Umbilical cord (tissue), 1 donor: ENCODE measurements at regions not wholly inside any gene's neighbourhood (a gene's known extent, or its start where the extent isn't known, plus 50 kb on each side); places are given as distances from the start of the nearest gene placed in this dataset.
A peak's percentile ranks its signal among the peaks of the same experiment; 100 is the strongest.

Experiments used
- DNase-seq: peaks from one replicate; pipeline ENCODE4 v3.0.0-alpha.2; 2015; ENCODE audit warnings: low spot score

- peak; percentile 10 for DNase-seq
These were observed 946.3 kb downstream of the KCNJ2 start for GRCh38 chr17:71115669-71115972.

- DNase-seq, result no peak
These were observed 948.1 kb downstream of the KCNJ2 start for GRCh38 chr17:71117466-71117865.

- no peak for DNase-seq
These were observed 948.7 kb downstream of the KCNJ2 start for GRCh38 chr17:71118039-71118438.

- peak; percentile 28 for DNase-seq
These were observed 958.1 kb downstream of the KCNJ2 start for GRCh38 chr17:71127416-71127815.

GRCh38 chr17:71142333-71142732, 973.0 kb downstream of the KCNJ2 start:
- no peak for DNase-seq

- DNase-seq, result no peak
These were observed 975.3 kb upstream of the SOX9 start for GRCh38 chr17:71145486-71145885.

GRCh38 chr17:71147906-71148305, 972.9 kb upstream of the SOX9 start:
- DNase-seq, result no peak

GRCh38 chr17:71149607-71150006, 971.2 kb upstream of the SOX9 start:
- no peak for DNase-seq

- no peak for DNase-seq
These were observed 963.5 kb upstream of the SOX9 start for GRCh38 chr17:71157297-71157696.

GRCh38 chr17:71158437-71158836, 962.4 kb upstream of the SOX9 start:
- DNase-seq, result no peak

- DNase-seq, result no peak
These were observed 957.6 kb upstream of the SOX9 start for GRCh38 chr17:71163121-71163812.

- no peak for DNase-seq
These were observed 957.1 kb upstream of the SOX9 start for GRCh38 chr17:71163813-71164122.

- DNase-seq, result no peak
These were observed 956.3 kb upstream of the SOX9 start for GRCh38 chr17:71164561-71164960.

- DNase-seq, result no peak
These were observed 954.5 kb upstream of the SOX9 start for GRCh38 chr17:71166311-71166710.

GRCh38 chr17:71168053-71168741, 952.6 kb upstream of the SOX9 start:
- DNase-seq, result peak; percentile 52

- DNase-seq, result no peak
These were observed 950.8 kb upstream of the SOX9 start for GRCh38 chr17:71170070-71170469.

GRCh38 chr17:71171270-71171669, 949.5 kb upstream of the SOX9 start:
- no peak for DNase-seq

- DNase-seq, result no peak
These were observed 946.8 kb upstream of the SOX9 start for GRCh38 chr17:71173991-71174390.

- DNase-seq, result peak; percentile 18
These were observed 944.5 kb upstream of the SOX9 start for GRCh38 chr17:71176331-71176730.

GRCh38 chr17:71176928-71177443, 943.8 kb upstream of the SOX9 start:
- DNase-seq, result no peak

- peak; percentile 65 for DNase-seq
These were observed 939.9 kb upstream of the SOX9 start for GRCh38 chr17:71180801-71181385.

- DNase-seq, result no peak
These were observed 937.7 kb upstream of the SOX9 start for GRCh38 chr17:71183066-71183660.

GRCh38 chr17:71184716-71185115, 936.1 kb upstream of the SOX9 start:
- no peak for DNase-seq
